ENCODE measurements at regions not wholly inside any gene's neighbourhood (a gene's known extent, or its start where the extent isn't known, plus 50 kb on each side); places are given as distances from the start of the nearest gene placed in this dataset.

DNA sequence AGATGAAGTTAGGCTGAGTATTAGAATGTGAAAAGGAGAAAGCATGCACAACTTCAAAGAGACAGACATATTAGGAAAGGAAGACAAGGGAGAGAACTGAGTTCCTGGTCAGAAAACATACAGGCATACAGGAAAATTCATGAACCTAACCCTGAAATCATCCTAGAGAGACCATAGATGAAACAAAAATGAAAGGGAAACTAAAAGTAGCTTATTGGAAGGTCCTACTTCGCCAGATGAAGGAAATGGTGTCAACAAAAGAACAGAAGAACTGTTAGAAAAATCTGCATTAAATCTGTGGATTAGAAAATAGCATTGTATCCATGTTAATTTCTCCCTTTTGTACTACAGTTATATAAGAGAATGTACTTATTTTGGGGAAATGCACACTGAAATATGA, 169.0 kb upstream of the UFM1 start:
- no peak for TF ChIP-seq POU6F1 (CRISPR knock-in tag; IDR thresholded peaks at IDR 0.05; ENCODE audit: borderline replicate concordance, low read depth)
- no peak; the same call in 2 of the 3 replicates for ATAC-seq

DNA sequence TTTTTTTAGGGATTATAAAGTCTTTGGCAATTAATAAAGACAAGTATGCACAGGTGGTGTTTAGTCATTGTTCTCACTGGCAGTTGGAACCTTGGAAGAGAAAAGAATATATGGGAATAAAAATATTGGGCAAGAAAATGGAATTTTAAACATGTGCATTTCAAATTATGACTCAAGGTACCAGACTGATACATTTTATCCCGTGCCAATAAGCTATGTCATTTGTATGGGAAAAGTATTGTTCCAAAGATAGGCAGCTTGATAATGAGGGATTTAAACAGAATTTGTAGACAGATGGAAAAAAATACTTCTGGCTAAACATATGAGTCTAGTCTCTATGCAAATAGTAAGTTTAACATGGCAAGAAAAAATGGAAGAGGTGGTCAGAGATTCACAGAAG, 169.5 kb upstream of the UFM1 start:
- no peak for TF ChIP-seq TSHZ2 (CRISPR knock-in tag; IDR thresholded peaks at IDR 0.05)
- no peak for TF ChIP-seq ESRRG (CRISPR knock-in tag; IDR thresholded peaks at IDR 0.05)
- no peak for ATAC-seq

DNA sequence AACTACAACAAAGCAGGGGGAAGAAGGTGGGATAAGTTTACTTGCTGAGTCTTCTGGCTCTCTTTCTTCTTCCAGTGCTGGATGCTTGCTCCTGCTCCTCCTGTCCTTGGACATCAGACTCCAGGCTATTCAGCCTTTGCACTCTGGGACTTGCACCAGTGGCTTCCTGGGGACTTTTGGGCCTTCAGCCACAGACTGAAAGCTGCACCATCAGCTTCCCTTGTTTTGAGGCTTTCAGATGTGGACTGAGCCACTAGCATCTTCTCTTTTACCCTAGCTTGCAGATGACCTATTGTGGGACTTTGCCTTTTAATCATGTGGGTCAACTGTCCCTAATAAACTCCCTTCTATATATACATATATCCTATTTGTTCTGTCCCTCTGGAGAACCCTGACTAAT, 173.0 kb upstream of the UFM1 start:
- no peak for TF ChIP-seq CREB5 (CRISPR knock-in tag; IDR thresholded peaks at IDR 0.05; ENCODE audit: low read depth)
- TF ChIP-seq ISL1 (CRISPR knock-in tag; IDR thresholded peaks at IDR 0.05) = no peak
- TF ChIP-seq TCF4 (CRISPR knock-in tag; IDR thresholded peaks at IDR 0.05; ENCODE audit: borderline replicate concordance) = no peak
- no peak for TF ChIP-seq ZNF565 (CRISPR knock-in tag; conservative IDR thresholded peaks at IDR 0.05; ENCODE audit: low read depth)

GRCh38 chr13:38173403-38173802, 176.2 kb upstream of the UFM1 start:
- ATAC-seq = no peak
- TF ChIP-seq PPARA (CRISPR knock-in tag; IDR thresholded peaks at IDR 0.05; ENCODE audit: borderline replicate concordance) = no peak
- TF ChIP-seq ARNTL (CRISPR knock-in tag; IDR thresholded peaks at IDR 0.05; ENCODE audit: borderline replicate concordance, low read depth) = no peak
- no peak for TF ChIP-seq TCF4 (CRISPR knock-in tag; IDR thresholded peaks at IDR 0.05; ENCODE audit: borderline replicate concordance)
- no peak for TF ChIP-seq CSRNP3 (CRISPR knock-in tag; IDR thresholded peaks at IDR 0.05)
- no peak for TF ChIP-seq OSR1 (CRISPR knock-in tag; IDR thresholded peaks at IDR 0.05)
- no peak for TF ChIP-seq PATZ1 (CRISPR knock-in tag; IDR thresholded peaks at IDR 0.05; ENCODE audit: borderline replicate concordance)
- TF ChIP-seq ESRRG (CRISPR knock-in tag; IDR thresholded peaks at IDR 0.05) = no peak
- no peak for TF ChIP-seq ZNF565 (CRISPR knock-in tag; conservative IDR thresholded peaks at IDR 0.05; ENCODE audit: low read depth)
- no peak for TF ChIP-seq BACH2 (CRISPR knock-in tag; IDR thresholded peaks at IDR 0.05; ENCODE audit: borderline replicate concordance)
- TF ChIP-seq TSHZ2 (CRISPR knock-in tag; IDR thresholded peaks at IDR 0.05) = no peak
- no peak for TF ChIP-seq CREB5 (CRISPR knock-in tag; IDR thresholded peaks at IDR 0.05; ENCODE audit: low read depth)
- TF ChIP-seq ZFP30 (CRISPR knock-in tag; IDR thresholded peaks at IDR 0.05) = no peak
- no peak for TF ChIP-seq SNAI2 (CRISPR knock-in tag; IDR thresholded peaks at IDR 0.05)
- TF ChIP-seq ZNF8 (CRISPR knock-in tag; IDR thresholded peaks at IDR 0.05) = no peak

More for the DNA sequence above, 173.0 kb upstream of the UFM1 start:
- no peak for ATAC-seq
